CD4-positive, alpha-beta memory T cell (primary cell): ENCODE measurements at regions not wholly inside any gene's neighbourhood (a gene's known extent, or its start where the extent isn't known, plus 50 kb on each side); places are given as distances from the start of the nearest gene placed in this dataset.

ENCODE experiments used
- CTCF ChIA-PET: fragments of 350-600 bp; sonication (Branson Sonifier 250); formaldehyde crosslinking; loops from one replicate; lab custom pipeline; 2021; ENCODE audit warnings: inconsistent platforms; ENCODE audit not compliant: partially characterized antibody; lab: Charles Lee
- POLR2A ChIA-PET: fragments of 350-600 bp; sonication (Branson Sonifier 250); formaldehyde crosslinking; loops from one replicate; lab custom pipeline; 2021; ENCODE audit not compliant: partially characterized antibody; lab: Charles Lee
- DNase-seq, 5 donors: peaks; one replicate each; pipeline versions ENCODE4 v3.0.0 to v3.0.0-alpha.2; 2020 to 2022; ENCODE audit warnings: mixed read lengths in 1 of 5
- H3K27ac ChIP-seq: one replicate; pipeline ENCODE4 v1.7.0; 2013; ENCODE audit warnings: low read depth, low read length
- H3K27me3 ChIP-seq: 2 replicates; pipeline ENCODE4 v1.7.0; 2013; ENCODE audit warnings: mild to moderate bottlenecking, low read length, moderate library complexity; ENCODE audit not compliant: insufficient read depth
- H3K36me3 ChIP-seq: 2 replicates; pipeline ENCODE4 v1.7.0; 2013; ENCODE audit warnings: mild to moderate bottlenecking, low read length, moderate library complexity; ENCODE audit not compliant: insufficient read depth
- H3K4me1 ChIP-seq: 2 replicates; pipeline ENCODE4 v1.7.0; 2013; ENCODE audit warnings: mild to moderate bottlenecking, low read length, moderate library complexity; ENCODE audit not compliant: insufficient read depth
- H3K4me3 ChIP-seq, 2 donors: one replicate each; pipeline ENCODE4 v1.7.0; 2013; ENCODE audit warnings: low read length in 2 of 2, mild to moderate bottlenecking in 1 of 2
- H3K9me3 ChIP-seq, 2 donors: one replicate each; pipeline ENCODE4 v1.7.0; 2013; ENCODE audit warnings: low read length in 2 of 2, control low read depth in 1 of 2; ENCODE audit not compliant: control insufficient read depth in 1 of 2
- H3K27ac Mint-ChIP-seq, 7 donors: one replicate each; pipeline ENCODE4 v1.8.0; 2020 to 2021; ENCODE audit warnings: mixed read lengths in 7 of 7, mild to moderate bottlenecking in 6 of 7, inconsistent platforms in 3 of 7, moderate library complexity in 3 of 7
- H3K27me3 Mint-ChIP-seq, 2 donors: one replicate each; pipeline ENCODE4 v1.8.0; 2020 to 2021; ENCODE audit warnings: mixed read lengths in 2 of 2
- H3K36me3 Mint-ChIP-seq, 2 donors: one replicate each; pipeline ENCODE4 v1.8.0; 2020 to 2021; ENCODE audit warnings: mixed read lengths in 2 of 2, inconsistent platforms in 1 of 2, mild to moderate bottlenecking in 1 of 2
- H3K4me1 Mint-ChIP-seq, 4 donors: one replicate each; pipeline ENCODE4 v1.8.0; 2020 to 2021; ENCODE audit warnings: mixed read lengths in 4 of 4, mild to moderate bottlenecking in 1 of 4
- H3K4me3 Mint-ChIP-seq, 8 donors: one replicate each; pipeline ENCODE4 v1.8.0; 2020 to 2021; ENCODE audit warnings: mixed read lengths in 8 of 8, mild to moderate bottlenecking in 7 of 8, moderate library complexity in 6 of 8, inconsistent platforms in 3 of 8
- H3K9me3 Mint-ChIP-seq, 8 donors: one replicate each; pipeline ENCODE4 v1.8.0; 2020 to 2021; ENCODE audit warnings: mixed read lengths in 8 of 8, mild to moderate bottlenecking in 5 of 8, inconsistent platforms in 3 of 8, moderate library complexity in 1 of 8
- intact Hi-C: fragments of 100-400 bp; cut with micrococcal nuclease; formaldehyde crosslinking; loops from one replicate; pipeline ENCODE4 v1.15.1; 2023

GRCh38 chr3:31166249-31166885 lies 271.9 kb upstream of the GADL1 start:
- intact Hi-C loops = no loop called here
- H3K36me3 ChIP-seq = no peaks in the 10 kb centered on the region
- no peaks in the 10 kb centered on the region for H3K9me3 ChIP-seq
- H3K27ac Mint-ChIP-seq = no peak overlapping the region
- H3K9me3 Mint-ChIP-seq = peaks cover 0 to 2% (median 0%) of the 10 kb centered on the region in 8 donors
- H3K27me3 ChIP-seq = no peaks in the 10 kb centered on the region
- no peak overlapping the region for H3K27ac ChIP-seq
- ChIA-PET CTCF (interaction anchor here (2.2 kb wide), 1 partner anchor 9 kb away, joined by 6 read pairs; no protein-coding TSS in a partner anchor), POLR2A (no interaction called here)
- H3K4me1 Mint-ChIP-seq = peaks cover 9 to 16% (median 12%) of the 10 kb centered on the region in 4 donors
- no peak overlapping the region for H3K4me3 ChIP-seq
- no peaks in the 10 kb centered on the region for H3K36me3 Mint-ChIP-seq
- H3K27me3 Mint-ChIP-seq = no peaks in the 10 kb centered on the region
- DNase-seq = no peak
- H3K4me3 Mint-ChIP-seq = no peak overlapping the region
- no peaks in the 10 kb centered on the region for H3K4me1 ChIP-seq

- intact Hi-C loops = no loop called here
- H3K27ac ChIP-seq = no peak overlapping the region
- H3K4me3 ChIP-seq = no peak overlapping the region
- no peaks in the 10 kb centered on the region for H3K9me3 ChIP-seq
- H3K9me3 Mint-ChIP-seq = peaks cover 0 to 2% (median 0%) of the 10 kb centered on the region in 8 donors
- H3K27me3 Mint-ChIP-seq = no peaks in the 10 kb centered on the region
- H3K27ac Mint-ChIP-seq = no peak overlapping the region
- no peaks in the 10 kb centered on the region for H3K27me3 ChIP-seq
- H3K4me1 ChIP-seq = no peaks in the 10 kb centered on the region
- ChIA-PET CTCF (interaction anchor here (2.2 kb wide), 1 partner anchor 10 kb away, joined by 6 read pairs; no protein-coding TSS in a partner anchor), POLR2A (no interaction called here)
- H3K36me3 Mint-ChIP-seq = no peaks in the 10 kb centered on the region
- no peak overlapping the region for H3K4me3 Mint-ChIP-seq
- no peaks in the 10 kb centered on the region for H3K36me3 ChIP-seq
- H3K4me1 Mint-ChIP-seq = peaks cover 11 to 23% (median 16%) of the 10 kb centered on the region in 4 donors
- DNase-seq = no peak
Observed at GRCh38 chr3:31167666-31168065, 273.2 kb upstream of the GADL1 start.

- Histone ChIP-seq H3K36me3 (no peaks in the 10 kb centered on the region), H3K9me3 (no peaks in the 10 kb centered on the region), H3K4me3 (no peak overlapping the region), H3K4me1 (no peaks in the 10 kb centered on the region), H3K27me3 (no peaks in the 10 kb centered on the region), H3K27ac (no peak overlapping the region)
- ChIA-PET POLR2A (no interaction called here), CTCF (no interaction called here)
- no peak overlapping the region for H3K4me3 Mint-ChIP-seq
- H3K36me3 Mint-ChIP-seq = peaks cover 0 to 2% of the 10 kb centered on the region in 2 donors
- H3K4me1 Mint-ChIP-seq = peaks cover 14 to 28% (median 22%) of the 10 kb centered on the region in 4 donors
- intact Hi-C loops = no loop called here
- H3K27me3 Mint-ChIP-seq = no peaks in the 10 kb centered on the region
- H3K27ac Mint-ChIP-seq = no peak overlapping the region
- H3K9me3 Mint-ChIP-seq = peaks cover 0 to 2% (median 0%) of the 10 kb centered on the region in 8 donors
- DNase-seq = no peak
Observed at GRCh38 chr3:31170932-31171670, 276.6 kb upstream of the GADL1 start.

- Histone ChIP-seq H3K4me1 (no peaks in the 10 kb centered on the region), H3K9me3 (no peaks in the 10 kb centered on the region), H3K36me3 (no peaks in the 10 kb centered on the region), H3K27me3 (no peaks in the 10 kb centered on the region), H3K27ac (no peak overlapping the region), H3K4me3 (no peak overlapping the region)
- CTCF ChIA-PET = interaction anchor here (1.4 kb wide), 1 partner anchor 11 kb away, joined by 3 read pairs; no protein-coding TSS in a partner anchor
- Mint-ChIP-seq H3K27ac (peak overlapping the region in 1 of 7 donors; percentile 5), H3K4me1 (peaks cover 5 to 22% (median 16%) of the 10 kb centered on the region in 4 donors), H3K9me3 (peaks cover 0 to 2% (median 0%) of the 10 kb centered on the region in 8 donors), H3K36me3 (peaks cover 0 to 2% of the 10 kb centered on the region in 2 donors), H3K4me3 (no peak overlapping the region), H3K27me3 (no peaks in the 10 kb centered on the region)
- POLR2A ChIA-PET = no interaction called here
- intact Hi-C loops = no loop called here
- DNase-seq = no peak
Observed at GRCh38 chr3:31172336-31172735, 277.9 kb upstream of the GADL1 start.

- H3K27me3 ChIP-seq = no peaks in the 10 kb centered on the region
- H3K4me3 ChIP-seq = no peak overlapping the region
- no peak overlapping the region for H3K27ac ChIP-seq
- no peaks in the 10 kb centered on the region for H3K36me3 ChIP-seq
- no peak overlapping the region for H3K4me3 Mint-ChIP-seq
- H3K9me3 ChIP-seq = no peaks in the 10 kb centered on the region
- peaks cover 8 to 26% (median 19%) of the 10 kb centered on the region in 4 donors for H3K4me1 Mint-ChIP-seq
- ChIA-PET CTCF (interaction anchor here (1.4 kb wide), 1 partner anchor 10 kb away, joined by 3 read pairs; no protein-coding TSS in a partner anchor), POLR2A (no interaction called here)
- H3K27me3 Mint-ChIP-seq = no peaks in the 10 kb centered on the region
- peaks cover 0 to 2% (median 0%) of the 10 kb centered on the region in 8 donors for H3K9me3 Mint-ChIP-seq
- peaks cover 0 to 2% of the 10 kb centered on the region in 2 donors for H3K36me3 Mint-ChIP-seq
- DNase-seq = no peak
- intact Hi-C loops = no loop called here
- H3K27ac Mint-ChIP-seq = no peak overlapping the region
- peaks cover 2% of the 10 kb centered on the region for H3K4me1 ChIP-seq
Observed at GRCh38 chr3:31173118-31173718, 278.8 kb upstream of the GADL1 start.

DNA sequence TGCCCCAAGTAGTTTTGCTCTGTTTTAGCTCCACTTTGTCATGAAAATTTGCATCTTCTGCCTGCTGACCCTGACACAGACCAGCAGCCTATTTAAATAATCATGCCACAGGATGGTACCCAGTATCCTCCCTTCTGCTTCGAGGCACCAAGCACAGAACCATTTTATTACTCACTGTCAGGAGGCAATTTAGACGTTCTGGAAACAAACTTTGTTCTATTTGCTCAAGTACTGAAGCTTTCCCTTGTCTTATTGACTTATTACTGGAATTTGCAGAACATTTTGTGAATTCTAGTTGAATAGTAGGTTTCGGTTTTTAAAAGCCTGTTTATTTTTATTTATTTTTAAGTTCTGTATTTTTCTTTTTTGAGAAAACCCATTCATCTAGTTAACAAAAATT lies 279.6 kb upstream of the GADL1 start:
- Histone ChIP-seq H3K27ac (no peak overlapping the region), H3K4me1 (peaks cover 4% of the 10 kb centered on the region), H3K4me3 (no peak overlapping the region), H3K27me3 (no peaks in the 10 kb centered on the region), H3K9me3 (no peaks in the 10 kb centered on the region), H3K36me3 (no peaks in the 10 kb centered on the region)
- Mint-ChIP-seq H3K36me3 (peaks cover 0 to 2% of the 10 kb centered on the region in 2 donors), H3K4me3 (no peak overlapping the region), H3K27ac (no peak overlapping the region), H3K4me1 (peaks cover 14 to 32% (median 26%) of the 10 kb centered on the region in 4 donors), H3K27me3 (no peaks in the 10 kb centered on the region), H3K9me3 (peaks cover 0 to 2% (median 0%) of the 10 kb centered on the region in 8 donors)
- intact Hi-C loops = no loop called here
- CTCF ChIA-PET = no interaction called here
- POLR2A ChIA-PET = interaction anchor here (0.6 kb wide), 1 partner anchor 463 kb away, joined by 3 read pairs; no protein-coding TSS in a partner anchor
- no peak for DNase-seq

DNA sequence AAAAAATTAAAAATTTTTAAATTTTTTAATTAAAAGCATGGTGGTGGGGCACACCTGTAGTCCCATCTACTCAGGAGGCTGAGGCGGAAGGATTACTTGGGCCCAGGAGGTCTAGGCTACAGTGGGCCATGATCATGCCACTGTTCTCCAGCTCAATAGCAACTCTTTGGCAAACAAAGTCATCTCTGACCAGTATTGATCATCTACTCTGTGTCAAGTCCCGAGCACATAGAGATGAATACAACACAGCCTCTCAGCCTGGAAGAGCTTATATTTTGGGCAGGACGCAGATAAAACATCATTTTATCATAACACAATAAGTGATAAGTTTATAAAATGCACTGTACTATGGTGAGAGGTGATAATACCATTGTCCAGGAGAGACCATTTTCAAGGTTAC lies 281.6 kb upstream of the GADL1 start:
- Histone ChIP-seq H3K4me3 (no peak overlapping the region), H3K27me3 (no peaks in the 10 kb centered on the region), H3K36me3 (no peaks in the 10 kb centered on the region), H3K27ac (no peak overlapping the region), H3K9me3 (no peaks in the 10 kb centered on the region), H3K4me1 (peaks cover 4% of the 10 kb centered on the region)
- DNase-seq = no peak
- ChIA-PET POLR2A (interaction anchor here (1.0 kb wide), 1 partner anchor 10 kb away, joined by 3 read pairs; no protein-coding TSS in a partner anchor), CTCF (no interaction called here)
- no peaks in the 10 kb centered on the region for H3K27me3 Mint-ChIP-seq
- H3K27ac Mint-ChIP-seq = no peak overlapping the region
- peaks cover 15 to 28% (median 24%) of the 10 kb centered on the region in 4 donors for H3K4me1 Mint-ChIP-seq
- peaks cover 0 to 2% of the 10 kb centered on the region in 2 donors for H3K36me3 Mint-ChIP-seq
- intact Hi-C loops = loop anchor here (5.0 kb wide), 1 partner anchor 36 kb away; no protein-coding TSS in a partner anchor
- H3K4me3 Mint-ChIP-seq = no peak overlapping the region
- no peaks in the 10 kb centered on the region for H3K9me3 Mint-ChIP-seq
